ENCODE measurements at regions not wholly inside any gene's neighbourhood (a gene's known extent, or its start where the extent isn't known, plus 50 kb on each side); places are given as distances from the start of the nearest gene placed in this dataset.

- TF ChIP-seq GATA2 (IDR thresholded peaks at IDR 0.05; ENCODE audit: low read depth, low read length): no peak
- TF ChIP-seq GATA3 (IDR thresholded peaks at IDR 0.05; ENCODE audit: low read depth, low read length): no peak
These were observed 282.6 kb upstream of the GRID2 start for GRCh38 chr4:92021203-92021602.

Measured in SH-SY5Y (cell line).